GM23338 (cell line): ENCODE measurements at regions not wholly inside any gene's neighbourhood (a gene's known extent, or its start where the extent isn't known, plus 50 kb on each side); places are given as distances from the start of the nearest gene placed in this dataset.

Source experiments
- ATAC-seq: fragments of 200-7000 bp; cut with Tn5 transposase; 3 replicates; pipeline ENCODE4 v1.9.1; 2020
- DNase-seq: peaks from one replicate; pipeline ENCODE4 v3.0.0-alpha.2; 2015; ENCODE audit warnings: low spot score
- H2AFZ ChIP-seq: fragments of 200-600 bp; sonication (generic); 2 replicates; pipeline ENCODE4 v1.8.0; 2016; ENCODE audit warnings: antibody characterized with exemption, mild to moderate bottlenecking, moderate library complexity
- H3F3A ChIP-seq: fragments of 200-600 bp; sonication (generic); replicated peaks from 2 replicates; pipeline ENCODE4 v1.8.0; 2017; ENCODE audit warnings: antibody characterized with exemption, mixed run types, low read depth
- H3K27ac ChIP-seq: fragments of 200-600 bp; sonication (generic); 2 replicates; pipeline ENCODE4 v1.6.1; 2016; ENCODE audit warnings: low read depth
- H3K27me3 ChIP-seq: fragments of 200-600 bp; sonication (generic); 2 replicates; pipeline ENCODE4 v1.8.0; 2016; ENCODE audit warnings: mild to moderate bottlenecking, mixed run types, moderate library complexity; ENCODE audit not compliant: insufficient read depth
- H3K36me3 ChIP-seq: fragments of 200-600 bp; sonication (generic); 2 replicates; pipeline ENCODE4 v1.8.0; 2016; ENCODE audit warnings: mild to moderate bottlenecking; ENCODE audit not compliant: insufficient read depth
- H3K4me1 ChIP-seq: fragments of 200-600 bp; sonication (generic); 2 replicates; pipeline ENCODE4 v1.8.0; 2016; ENCODE audit warnings: mild to moderate bottlenecking, moderate library complexity; ENCODE audit not compliant: insufficient read depth
- H3K4me2 ChIP-seq: fragments of 200-600 bp; sonication (generic); 2 replicates; pipeline ENCODE4 v1.7.1; 2017; ENCODE audit warnings: mixed run types
- H3K4me3 ChIP-seq: fragments of 200-600 bp; sonication (generic); 2 replicates; pipeline ENCODE4 v1.6.1; 2016; ENCODE audit warnings: mixed run types
- H3K79me2 ChIP-seq: fragments of 200-600 bp; sonication (generic); replicated peaks from 2 replicates; pipeline ENCODE4 v1.8.0; 2017; ENCODE audit warnings: mild to moderate bottlenecking; ENCODE audit not compliant: insufficient read depth
- H3K9me2 ChIP-seq: fragments of 200-600 bp; sonication (generic); 2 replicates; pipeline ENCODE4 v1.8.0; 2017; ENCODE audit not compliant: insufficient read depth
- H4K20me1 ChIP-seq: fragments of 200-600 bp; sonication (generic); replicated peaks from 2 replicates; pipeline ENCODE4 v1.8.0; 2017; ENCODE audit warnings: mild to moderate bottlenecking; ENCODE audit not compliant: insufficient read depth
- H3K27ac Mint-ChIP-seq: 2 replicates; pipeline ENCODE4 v1.8.0; 2020; ENCODE audit warnings: inconsistent platforms, mild to moderate bottlenecking, moderate library complexity, mixed read lengths
- H3K27me3 Mint-ChIP-seq: 3 replicates; pipeline ENCODE4 v1.8.0; 2022; ENCODE audit warnings: low read depth, mild to moderate bottlenecking, moderate library complexity, mixed read lengths, inconsistent platforms; ENCODE audit not compliant: insufficient read depth, poor library complexity
- H3K36me3 Mint-ChIP-seq: 3 replicates; pipeline ENCODE4 v1.8.0; 2021; ENCODE audit warnings: low read depth, mild to moderate bottlenecking, inconsistent platforms, moderate library complexity, mixed read lengths
- H3K4me1 Mint-ChIP-seq: 3 replicates; pipeline ENCODE4 v1.8.0; 2020; ENCODE audit warnings: mild to moderate bottlenecking, inconsistent platforms, mixed read lengths
- H3K4me3 Mint-ChIP-seq: 3 replicates; pipeline ENCODE4 v1.8.0; 2021; ENCODE audit warnings: moderate library complexity, mild to moderate bottlenecking, inconsistent platforms, mixed read lengths
- H3K9me3 Mint-ChIP-seq: 3 replicates; pipeline ENCODE4 v1.8.0; 2020; ENCODE audit warnings: moderate library complexity, mild to moderate bottlenecking, inconsistent platforms, mixed read lengths
- CREB1 ChIP-seq: fragments of 250-450 bp; sonication (Bioruptor Pico); IDR thresholded peaks from 2 replicates; pipeline ENCODE4 v1.5.0; 2020; ENCODE audit warnings: low read depth, mild to moderate bottlenecking, moderate library complexity
- ETS1 ChIP-seq: IDR thresholded peaks from 2 replicates; pipeline ENCODE4 v1.6.1; 2016; ENCODE audit warnings: antibody characterized with exemption
- EZH2 ChIP-seq: fragments of 200-600 bp; sonication (generic); IDR thresholded peaks from one replicate; pipeline ENCODE4 v1.8.0; 2017; ENCODE audit warnings: antibody characterized with exemption, mild to moderate bottlenecking, low read depth; ENCODE audit not compliant: unreplicated experiment
- JUNB ChIP-seq: IDR thresholded peaks from one replicate; pipeline ENCODE4 v1.6.1; 2016; ENCODE audit warnings: antibody characterized with exemption; ENCODE audit not compliant: unreplicated experiment
- NANOG ChIP-seq: IDR thresholded peaks from 2 replicates; pipeline ENCODE4 v1.6.1; 2016; ENCODE audit warnings: antibody characterized with exemption, borderline replicate concordance
- POLR2AphosphoS5 ChIP-seq: IDR thresholded peaks from 2 replicates; pipeline ENCODE4 v1.6.1; 2016; ENCODE audit warnings: antibody characterized with exemption, low read depth
- REST ChIP-seq: IDR thresholded peaks from one replicate; pipeline ENCODE4 v1.6.1; 2018; ENCODE audit warnings: antibody characterized with exemption; ENCODE audit not compliant: unreplicated experiment
- ZNF114 ChIP-seq: fragments of 250-450 bp; sonication (Bioruptor Pico); IDR thresholded peaks from 2 replicates; pipeline ENCODE4 v1.5.0; 2020; ENCODE audit warnings: mild to moderate bottlenecking, moderate library complexity
- ZNF331 ChIP-seq: fragments of 250-450 bp; sonication (Bioruptor Pico); IDR thresholded peaks from 2 replicates; pipeline ENCODE4 v1.5.0; 2020; ENCODE audit warnings: low read depth, mild to moderate bottlenecking, moderate library complexity
- TF ChIP-seq, protein P1 (sequence below), 2 experiments: fragments of 200-600 bp in 1 of 2; sonication (generic) in 1 of 2; conservative IDR thresholded peaks; 2 replicates each; pipeline versions ENCODE4 v1.5.1 to v1.6.1; 2016 to 2017; ENCODE audit warnings: antibody characterized with exemption in 2 of 2, low read depth in 2 of 2, mild to moderate bottlenecking in 2 of 2, moderate library complexity in 1 of 2
- TF ChIP-seq, protein P2 (sequence below): fragments of 250-450 bp; sonication (Bioruptor Pico); IDR thresholded peaks from 2 replicates; pipeline ENCODE4 v1.5.0; 2020; ENCODE audit warnings: mild to moderate bottlenecking, moderate library complexity

DNA sequence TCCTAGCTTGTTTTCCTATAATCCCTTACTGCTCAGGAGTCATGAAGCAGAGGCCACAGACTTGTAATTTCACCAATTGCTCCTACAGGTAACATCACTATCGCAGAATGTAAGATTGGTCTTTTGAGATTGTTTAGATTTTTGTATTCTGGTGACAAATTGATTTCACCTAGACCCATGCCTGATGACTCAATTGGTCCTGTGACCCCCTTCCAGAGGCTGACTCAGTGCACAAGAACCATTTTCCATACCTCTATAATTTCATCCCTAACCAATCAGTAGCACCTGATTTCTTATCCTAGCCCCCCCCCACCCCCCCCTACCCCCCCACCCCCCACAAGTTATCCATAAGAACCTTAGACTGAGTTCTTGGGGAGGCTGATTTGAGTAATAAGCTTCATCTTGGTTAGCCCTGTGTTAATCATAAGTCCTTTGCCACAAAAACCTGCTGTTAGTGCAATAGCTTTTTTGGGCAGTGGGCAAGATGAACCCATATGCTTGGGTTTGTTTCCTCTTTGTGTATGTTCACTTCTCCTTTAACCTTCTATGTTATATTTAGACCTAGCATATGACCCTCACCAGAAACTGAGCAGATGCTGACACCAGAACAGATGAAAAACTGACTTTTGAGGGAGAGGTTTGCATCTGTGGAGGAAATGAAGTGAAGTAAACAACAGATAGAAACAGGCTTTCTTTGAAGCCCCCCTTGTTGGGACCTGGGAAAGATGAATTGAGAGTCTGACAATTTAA, 187.1 kb downstream of the KIF20B start:
- no peaks in the 10 kb centered on the region for H3K36me3 ChIP-seq
- no peak for ATAC-seq
- Mint-ChIP-seq H3K9me3 (no peaks in the 10 kb centered on the region), H3K4me3 (no peak overlapping the region), H3K4me1 (peaks cover 15% of the 10 kb centered on the region), H3K27ac (no peak overlapping the region), H3K36me3 (no peaks in the 10 kb centered on the region), H3K27me3 (no peaks in the 10 kb centered on the region)
- H3K4me2 ChIP-seq = no peak overlapping the region
- H3K4me3 ChIP-seq = no peak overlapping the region
- H3K4me1 ChIP-seq = peaks cover 16% of the 10 kb centered on the region
- no peaks in the 10 kb centered on the region for H3K9me2 ChIP-seq
- DNase-seq = no peak
- H3K27ac ChIP-seq = no peak overlapping the region
- H3K27me3 ChIP-seq = no peaks in the 10 kb centered on the region
- no peaks in the 10 kb centered on the region for H3F3A ChIP-seq
- no peak overlapping the region; the same call in 1 of the 2 replicates for H2AFZ ChIP-seq
- TF ChIP-seq JUNB (no peak), POLR2AphosphoS5 (no peak), ZNF331 (no peak), REST (no peak), CREB1 (CRISPR knock-in tag) (no peak), ETS1 (no peak), ZNF114 (CRISPR knock-in tag) (no peak), EZH2 (no peak), NANOG (no peak)
- TF ChIP-seq, protein P1, sequence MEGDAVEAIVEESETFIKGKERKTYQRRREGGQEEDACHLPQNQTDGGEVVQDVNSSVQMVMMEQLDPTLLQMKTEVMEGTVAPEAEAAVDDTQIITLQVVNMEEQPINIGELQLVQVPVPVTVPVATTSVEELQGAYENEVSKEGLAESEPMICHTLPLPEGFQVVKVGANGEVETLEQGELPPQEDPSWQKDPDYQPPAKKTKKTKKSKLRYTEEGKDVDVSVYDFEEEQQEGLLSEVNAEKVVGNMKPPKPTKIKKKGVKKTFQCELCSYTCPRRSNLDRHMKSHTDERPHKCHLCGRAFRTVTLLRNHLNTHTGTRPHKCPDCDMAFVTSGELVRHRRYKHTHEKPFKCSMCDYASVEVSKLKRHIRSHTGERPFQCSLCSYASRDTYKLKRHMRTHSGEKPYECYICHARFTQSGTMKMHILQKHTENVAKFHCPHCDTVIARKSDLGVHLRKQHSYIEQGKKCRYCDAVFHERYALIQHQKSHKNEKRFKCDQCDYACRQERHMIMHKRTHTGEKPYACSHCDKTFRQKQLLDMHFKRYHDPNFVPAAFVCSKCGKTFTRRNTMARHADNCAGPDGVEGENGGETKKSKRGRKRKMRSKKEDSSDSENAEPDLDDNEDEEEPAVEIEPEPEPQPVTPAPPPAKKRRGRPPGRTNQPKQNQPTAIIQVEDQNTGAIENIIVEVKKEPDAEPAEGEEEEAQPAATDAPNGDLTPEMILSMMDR (conservative IDR thresholded peaks at IDR 0.05; ENCODE audit: low read depth in 2 of 2) = no peak
- TF ChIP-seq, protein P2, sequence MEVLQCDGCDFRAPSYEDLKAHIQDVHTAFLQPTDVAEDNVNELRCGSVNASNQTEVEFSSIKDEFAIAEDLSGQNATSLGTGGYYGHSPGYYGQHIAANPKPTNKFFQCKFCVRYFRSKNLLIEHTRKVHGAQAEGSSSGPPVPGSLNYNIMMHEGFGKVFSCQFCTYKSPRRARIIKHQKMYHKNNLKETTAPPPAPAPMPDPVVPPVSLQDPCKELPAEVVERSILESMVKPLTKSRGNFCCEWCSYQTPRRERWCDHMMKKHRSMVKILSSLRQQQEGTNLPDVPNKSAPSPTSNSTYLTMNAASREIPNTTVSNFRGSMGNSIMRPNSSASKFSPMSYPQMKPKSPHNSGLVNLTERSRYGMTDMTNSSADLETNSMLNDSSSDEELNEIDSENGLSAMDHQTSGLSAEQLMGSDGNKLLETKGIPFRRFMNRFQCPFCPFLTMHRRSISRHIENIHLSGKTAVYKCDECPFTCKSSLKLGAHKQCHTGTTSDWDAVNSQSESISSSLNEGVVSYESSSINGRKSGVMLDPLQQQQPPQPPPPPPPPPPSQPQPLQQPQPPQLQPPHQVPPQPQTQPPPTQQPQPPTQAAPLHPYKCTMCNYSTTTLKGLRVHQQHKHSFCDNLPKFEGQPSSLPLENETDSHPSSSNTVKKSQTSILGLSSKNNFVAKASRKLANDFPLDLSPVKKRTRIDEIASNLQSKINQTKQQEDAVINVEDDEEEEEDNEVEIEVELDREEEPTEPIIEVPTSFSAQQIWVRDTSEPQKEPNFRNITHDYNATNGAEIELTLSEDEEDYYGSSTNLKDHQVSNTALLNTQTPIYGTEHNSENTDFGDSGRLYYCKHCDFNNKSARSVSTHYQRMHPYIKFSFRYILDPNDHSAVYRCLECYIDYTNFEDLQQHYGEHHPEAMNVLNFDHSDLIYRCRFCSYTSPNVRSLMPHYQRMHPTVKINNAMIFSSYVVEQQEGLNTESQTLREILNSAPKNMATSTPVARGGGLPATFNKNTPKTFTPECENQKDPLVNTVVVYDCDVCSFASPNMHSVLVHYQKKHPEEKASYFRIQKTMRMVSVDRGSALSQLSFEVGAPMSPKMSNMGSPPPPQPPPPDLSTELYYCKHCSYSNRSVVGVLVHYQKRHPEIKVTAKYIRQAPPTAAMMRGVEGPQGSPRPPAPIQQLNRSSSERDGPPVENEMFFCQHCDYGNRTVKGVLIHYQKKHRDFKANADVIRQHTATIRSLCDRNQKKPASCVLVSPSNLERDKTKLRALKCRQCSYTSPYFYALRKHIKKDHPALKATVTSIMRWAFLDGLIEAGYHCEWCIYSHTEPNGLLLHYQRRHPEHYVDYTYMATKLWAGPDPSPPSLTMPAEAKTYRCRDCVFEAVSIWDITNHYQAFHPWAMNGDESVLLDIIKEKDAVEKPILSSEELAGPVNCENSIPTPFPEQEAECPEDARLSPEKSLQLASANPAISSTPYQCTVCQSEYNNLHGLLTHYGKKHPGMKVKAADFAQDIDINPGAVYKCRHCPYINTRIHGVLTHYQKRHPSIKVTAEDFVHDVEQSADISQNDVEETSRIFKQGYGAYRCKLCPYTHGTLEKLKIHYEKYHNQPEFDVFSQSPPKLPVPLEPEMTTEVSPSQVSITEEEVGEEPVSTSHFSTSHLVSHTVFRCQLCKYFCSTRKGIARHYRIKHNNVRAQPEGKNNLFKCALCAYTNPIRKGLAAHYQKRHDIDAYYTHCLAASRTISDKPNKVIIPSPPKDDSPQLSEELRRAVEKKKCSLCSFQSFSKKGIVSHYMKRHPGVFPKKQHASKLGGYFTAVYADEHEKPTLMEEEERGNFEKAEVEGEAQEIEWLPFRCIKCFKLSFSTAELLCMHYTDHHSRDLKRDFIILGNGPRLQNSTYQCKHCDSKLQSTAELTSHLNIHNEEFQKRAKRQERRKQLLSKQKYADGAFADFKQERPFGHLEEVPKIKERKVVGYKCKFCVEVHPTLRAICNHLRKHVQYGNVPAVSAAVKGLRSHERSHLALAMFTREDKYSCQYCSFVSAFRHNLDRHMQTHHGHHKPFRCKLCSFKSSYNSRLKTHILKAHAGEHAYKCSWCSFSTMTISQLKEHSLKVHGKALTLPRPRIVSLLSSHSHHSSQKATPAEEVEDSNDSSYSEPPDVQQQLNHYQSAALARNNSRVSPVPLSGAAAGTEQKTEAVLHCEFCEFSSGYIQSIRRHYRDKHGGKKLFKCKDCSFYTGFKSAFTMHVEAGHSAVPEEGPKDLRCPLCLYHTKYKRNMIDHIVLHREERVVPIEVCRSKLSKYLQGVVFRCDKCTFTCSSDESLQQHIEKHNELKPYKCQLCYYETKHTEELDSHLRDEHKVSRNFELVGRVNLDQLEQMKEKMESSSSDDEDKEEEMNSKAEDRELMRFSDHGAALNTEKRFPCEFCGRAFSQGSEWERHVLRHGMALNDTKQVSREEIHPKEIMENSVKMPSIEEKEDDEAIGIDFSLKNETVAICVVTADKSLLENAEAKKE = no peak
- no peaks in the 10 kb centered on the region for H4K20me1 ChIP-seq
- H3K79me2 ChIP-seq = no peaks in the 10 kb centered on the region
